ENCODE measurements at regions not wholly inside any gene's neighbourhood (a gene's known extent, or its start where the extent isn't known, plus 50 kb on each side); places are given as distances from the start of the nearest gene placed in this dataset.

DNA sequence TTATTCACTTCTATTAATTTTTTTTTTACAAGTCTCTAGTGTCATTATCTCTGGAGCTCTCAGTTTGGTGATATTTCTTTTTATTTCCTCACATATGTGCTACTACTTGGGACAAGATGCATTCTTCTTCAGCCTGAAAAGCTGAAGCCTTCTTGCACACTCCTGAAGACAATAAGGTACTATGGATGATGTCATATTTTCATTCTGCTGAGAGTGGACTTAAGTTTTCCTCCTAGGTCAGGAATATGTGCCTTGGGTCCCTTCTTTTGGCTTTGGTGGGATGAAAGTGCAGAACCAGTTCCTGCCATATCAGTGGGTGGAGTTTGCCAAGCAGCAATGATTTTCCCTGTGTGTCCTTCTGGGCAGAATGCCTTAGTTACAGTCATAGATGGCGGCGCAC lies 188.7 kb upstream of the EYA4 start:
- no peak overlapping the region for H3K4me3 ChIP-seq (ENCODE audit: low read length)
- no peak overlapping the region for H3K4me2 ChIP-seq (ENCODE audit: low read depth, low read length)
- H3K79me2 ChIP-seq (ENCODE audit: low read length): no peaks in the 10 kb centered on the region
- H3K9ac ChIP-seq (ENCODE audit: low read length): no peak overlapping the region
- no peaks in the 10 kb centered on the region for H3F3A ChIP-seq (ENCODE audit: insufficient read depth, low read length)
- H3K36me3 ChIP-seq (replicated peaks; ENCODE audit: insufficient read depth, low read length): no peaks in the 10 kb centered on the region
- DNase-seq: no peak
- no peak overlapping the region for H3K27ac ChIP-seq (ENCODE audit: low read length)
- no peaks in the 10 kb centered on the region for H4K20me1 ChIP-seq (ENCODE audit: insufficient read depth, low read length)
- no peaks in the 10 kb centered on the region; the same call in 1 of the 2 replicates for H3K4me1 ChIP-seq (ENCODE audit: low read length)
- TF ChIP-seq, protein P1, sequence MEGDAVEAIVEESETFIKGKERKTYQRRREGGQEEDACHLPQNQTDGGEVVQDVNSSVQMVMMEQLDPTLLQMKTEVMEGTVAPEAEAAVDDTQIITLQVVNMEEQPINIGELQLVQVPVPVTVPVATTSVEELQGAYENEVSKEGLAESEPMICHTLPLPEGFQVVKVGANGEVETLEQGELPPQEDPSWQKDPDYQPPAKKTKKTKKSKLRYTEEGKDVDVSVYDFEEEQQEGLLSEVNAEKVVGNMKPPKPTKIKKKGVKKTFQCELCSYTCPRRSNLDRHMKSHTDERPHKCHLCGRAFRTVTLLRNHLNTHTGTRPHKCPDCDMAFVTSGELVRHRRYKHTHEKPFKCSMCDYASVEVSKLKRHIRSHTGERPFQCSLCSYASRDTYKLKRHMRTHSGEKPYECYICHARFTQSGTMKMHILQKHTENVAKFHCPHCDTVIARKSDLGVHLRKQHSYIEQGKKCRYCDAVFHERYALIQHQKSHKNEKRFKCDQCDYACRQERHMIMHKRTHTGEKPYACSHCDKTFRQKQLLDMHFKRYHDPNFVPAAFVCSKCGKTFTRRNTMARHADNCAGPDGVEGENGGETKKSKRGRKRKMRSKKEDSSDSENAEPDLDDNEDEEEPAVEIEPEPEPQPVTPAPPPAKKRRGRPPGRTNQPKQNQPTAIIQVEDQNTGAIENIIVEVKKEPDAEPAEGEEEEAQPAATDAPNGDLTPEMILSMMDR (IDR thresholded peaks at IDR 0.05; ENCODE audit: low read length): no peak
- no peak for TF ChIP-seq EZH2 (optimal IDR thresholded peaks at IDR 0.05; ENCODE audit: low read depth, low read length)
- TF ChIP-seq EZH2phosphoT487 (IDR thresholded peaks at IDR 0.05; ENCODE audit: low read length): no peak
- H3K9me2 ChIP-seq (replicated peaks; ENCODE audit: insufficient read depth, low read length): no peaks in the 10 kb centered on the region
- H3K9me3 ChIP-seq (replicated peaks; ENCODE audit: insufficient read depth, low read length): no peaks in the 10 kb centered on the region
- no peak overlapping the region for H2AFZ ChIP-seq (ENCODE audit: low read length)
- H3K27me3 ChIP-seq (replicated peaks; ENCODE audit: insufficient read depth, low read length): no peaks in the 10 kb centered on the region

DNA sequence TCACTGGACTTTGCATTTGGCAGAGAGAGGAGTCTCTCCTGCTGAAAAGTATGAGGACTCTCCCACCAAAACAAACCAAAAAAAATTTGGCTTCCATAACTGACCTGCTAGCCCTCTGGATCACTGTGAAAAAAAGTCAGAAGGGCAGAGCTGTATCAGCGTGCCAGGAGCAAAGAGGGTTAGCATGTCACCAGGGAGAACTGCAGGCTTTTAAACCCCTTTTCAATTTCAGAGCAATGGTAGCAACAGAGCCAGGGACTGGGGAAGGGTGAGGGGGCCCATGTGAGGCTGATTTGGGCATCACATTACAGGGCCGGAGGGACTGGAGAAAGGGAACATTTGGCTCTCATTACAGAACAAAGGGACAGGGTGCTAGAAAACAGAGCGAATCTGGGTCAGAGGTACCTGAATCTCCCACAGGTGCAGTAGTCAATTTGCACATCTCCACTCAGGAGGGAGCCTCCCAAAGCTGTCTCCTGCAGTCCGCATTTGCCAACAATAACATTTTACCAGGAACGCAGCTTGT lies 185.7 kb upstream of the EYA4 start:
- no peaks in the 10 kb centered on the region for H3K4me1 ChIP-seq (ENCODE audit: low read length)
- no peak overlapping the region for H2AFZ ChIP-seq (ENCODE audit: low read length)
- H3K36me3 ChIP-seq (replicated peaks; ENCODE audit: insufficient read depth, low read length): no peaks in the 10 kb centered on the region
- H3K9me3 ChIP-seq (replicated peaks; ENCODE audit: insufficient read depth, low read length): no peaks in the 10 kb centered on the region
- H3K4me2 ChIP-seq (ENCODE audit: low read depth, low read length): no peak overlapping the region
- H3K4me3 ChIP-seq (ENCODE audit: low read length): no peak overlapping the region
- H3F3A ChIP-seq (ENCODE audit: insufficient read depth, low read length): no peaks in the 10 kb centered on the region
- H4K20me1 ChIP-seq (ENCODE audit: insufficient read depth, low read length): no peaks in the 10 kb centered on the region
- no peak for TF ChIP-seq EZH2 (optimal IDR thresholded peaks at IDR 0.05; ENCODE audit: low read depth, low read length)
- TF ChIP-seq, protein P1 (IDR thresholded peaks at IDR 0.05; ENCODE audit: low read length): no peak
- TF ChIP-seq EZH2phosphoT487 (IDR thresholded peaks at IDR 0.05; ENCODE audit: low read length): no peak
- H3K9me2 ChIP-seq (replicated peaks; ENCODE audit: insufficient read depth, low read length): no peaks in the 10 kb centered on the region
- no peak overlapping the region for H3K27ac ChIP-seq (ENCODE audit: low read length)
- H3K27me3 ChIP-seq (replicated peaks; ENCODE audit: insufficient read depth, low read length): no peaks in the 10 kb centered on the region
- H3K79me2 ChIP-seq (ENCODE audit: low read length): no peaks in the 10 kb centered on the region
- no peak for DNase-seq
- H3K9ac ChIP-seq (ENCODE audit: low read length): no peak overlapping the region

DNA sequence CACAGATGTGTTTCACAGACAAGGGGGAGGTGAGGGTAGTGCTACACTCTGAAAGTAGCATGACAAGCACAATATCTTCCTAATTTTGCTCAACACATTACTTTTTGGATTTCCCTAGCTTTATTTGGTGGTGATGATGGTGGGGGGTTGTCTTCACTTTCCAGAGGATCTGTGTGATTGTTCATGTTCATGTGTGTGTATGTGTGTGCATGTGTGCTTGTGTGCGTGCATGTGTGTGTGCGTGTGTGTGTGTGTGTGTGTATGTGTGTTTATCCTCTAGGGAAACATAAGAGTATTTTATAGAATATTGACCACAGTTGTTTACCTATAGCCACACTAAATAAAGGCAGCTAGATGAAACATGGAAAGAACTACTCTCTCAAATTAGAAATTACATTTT lies 183.8 kb upstream of the EYA4 start:
- Histone ChIP-seq H3K79me2 (ENCODE audit: low read length) (no peaks in the 10 kb centered on the region), H4K20me1 (ENCODE audit: insufficient read depth, low read length) (no peaks in the 10 kb centered on the region), H3F3A (ENCODE audit: insufficient read depth, low read length) (peaks cover under 1% of the 10 kb centered on the region; the same call in 1 of the 2 replicates), H3K27ac (ENCODE audit: low read length) (no peak overlapping the region), H3K9me3 (replicated peaks; ENCODE audit: insufficient read depth, low read length) (no peaks in the 10 kb centered on the region), H3K9me2 (replicated peaks; ENCODE audit: insufficient read depth, low read length) (no peaks in the 10 kb centered on the region), H3K9ac (ENCODE audit: low read length) (no peak overlapping the region), H3K4me3 (ENCODE audit: low read length) (no peak overlapping the region), H3K4me2 (ENCODE audit: low read depth, low read length) (no peak overlapping the region), H3K27me3 (replicated peaks; ENCODE audit: insufficient read depth, low read length) (no peaks in the 10 kb centered on the region), H2AFZ (ENCODE audit: low read length) (no peak overlapping the region), H3K4me1 (ENCODE audit: low read length) (peaks cover 7% of the 10 kb centered on the region), H3K36me3 (replicated peaks; ENCODE audit: insufficient read depth, low read length) (no peaks in the 10 kb centered on the region)
- TF ChIP-seq, protein P1 (IDR thresholded peaks at IDR 0.05; ENCODE audit: low read length): no peak
- no peak for TF ChIP-seq EZH2phosphoT487 (IDR thresholded peaks at IDR 0.05; ENCODE audit: low read length)
- no peak for TF ChIP-seq EZH2 (optimal IDR thresholded peaks at IDR 0.05; ENCODE audit: low read depth, low read length)
- no peak for DNase-seq
